ENCODE measurements at regions not wholly inside any gene's neighbourhood (a gene's known extent, or its start where the extent isn't known, plus 50 kb on each side); places are given as distances from the start of the nearest gene placed in this dataset.

GRCh38 chr4:184531008-184531407 is 56.7 kb upstream of the IRF2 start:
- TF ChIP-seq CTCF (conservative IDR thresholded peaks at IDR 0.05; ENCODE audit: low read depth, low read length) (no peak), EZH2phosphoT487 (IDR thresholded peaks at IDR 0.05; ENCODE audit: borderline replicate concordance, low read length) (no peak)
